ENCODE measurements at regions not wholly inside any gene's neighbourhood (a gene's known extent, or its start where the extent isn't known, plus 50 kb on each side); places are given as distances from the start of the nearest gene placed in this dataset.

DNA sequence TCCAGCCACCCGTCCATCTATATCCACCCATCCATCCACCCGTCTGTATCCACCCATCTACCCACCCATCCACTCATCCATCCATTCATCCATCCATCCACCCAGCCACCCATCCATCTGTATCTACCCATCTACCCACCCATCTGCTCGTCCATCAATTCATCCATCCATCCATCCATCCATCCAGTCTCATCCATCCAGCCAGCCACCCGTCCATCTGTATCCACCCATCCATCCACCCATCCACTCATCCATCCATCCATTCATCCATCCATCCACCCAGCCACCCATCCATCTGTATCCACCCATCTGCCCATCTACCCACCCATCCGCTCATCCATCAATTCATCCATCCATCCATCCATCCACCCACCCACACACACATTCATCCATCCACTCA lies 73.2 kb downstream of the UNCX start:
- Histone ChIP-seq H3K4me2 (ENCODE audit: insufficient read depth, low read length) (no peak overlapping the region), H3K9ac (replicated peaks; ENCODE audit: extremely low read depth, insufficient read depth, low read length) (no peak overlapping the region), H3K9me3 (replicated peaks; ENCODE audit: control insufficient read depth, insufficient read depth, low read length) (no peaks in the 10 kb centered on the region), H2AFZ (ENCODE audit: low read depth, low read length) (no peak overlapping the region), H3K27ac (ENCODE audit: insufficient read depth, low read depth, low read length) (no peak overlapping the region), H3K79me2 (ENCODE audit: control insufficient read depth, insufficient read depth, low read length) (no peaks in the 10 kb centered on the region), H4K20me1 (replicated peaks; ENCODE audit: control insufficient read depth, extremely low read depth, insufficient read depth, low read length) (no peaks in the 10 kb centered on the region), H3K36me3 (ENCODE audit: control insufficient read depth in 2 of 2, extremely low read depth in 1 of 2, insufficient read depth in 2 of 2, low read length in 2 of 2) (no peaks in the 10 kb centered on the region), H3K27me3 (ENCODE audit: control insufficient read depth in 2 of 2, insufficient read depth in 2 of 2, low read length in 2 of 2) (no peaks in the 10 kb centered on the region), H3K9me1 (replicated peaks; ENCODE audit: control insufficient read depth, extremely low read depth, insufficient read depth, low read length) (no peaks in the 10 kb centered on the region), H3K4me3 (replicated peaks in 1 of 3; ENCODE audit: insufficient read depth in 1 of 3, low read depth in 1 of 3, low read length in 3 of 3) (no peak overlapping the region), H3K4me1 (ENCODE audit: control insufficient read depth, extremely low read depth, insufficient read depth, low read length) (no peaks in the 10 kb centered on the region)
- no TSS peak for BruUV-seq (replicated peaks)
- no peak for DNase-seq (ENCODE audit: low read depth, low spot score)
- ChIA-PET CTCF (no interaction called here), POLR2A (no interaction called here)
- FAIRE-seq: no peak
- dilution Hi-C loops (cut with MboI; ENCODE audit: extremely low pct_ligation_motif_present, low sequenced_read_pairs): no loop called here
- intact Hi-C loops (cut with micrococcal nuclease): no loop called here
- TF ChIP-seq POLR2AphosphoS5 (IDR thresholded peaks at IDR 0.05; ENCODE audit: insufficient read depth, low read depth, low read length) (no peak), GATA2 (IDR thresholded peaks at IDR 0.05; ENCODE audit: insufficient read depth, insufficient read length, low read depth, low read length) (no peak), FOS (IDR thresholded peaks at IDR 0.05; ENCODE audit: borderline replicate concordance, insufficient read depth, low read length) (no peak), JUN (IDR thresholded peaks at IDR 0.05; ENCODE audit: borderline replicate concordance, insufficient read depth, insufficient read length, low read depth) (no peak), MYC (IDR thresholded peaks at IDR 0.05; ENCODE audit: low read depth, low read length) (no peak)
- TF ChIP-seq, protein P1, sequence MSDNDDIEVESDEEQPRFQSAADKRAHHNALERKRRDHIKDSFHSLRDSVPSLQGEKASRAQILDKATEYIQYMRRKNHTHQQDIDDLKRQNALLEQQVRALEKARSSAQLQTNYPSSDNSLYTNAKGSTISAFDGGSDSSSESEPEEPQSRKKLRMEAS (IDR thresholded peaks at IDR 0.05; ENCODE audit: insufficient read depth, insufficient read length): no peak

- H3K9ac ChIP-seq (replicated peaks; ENCODE audit: extremely low read depth, insufficient read depth, low read length): no peak overlapping the region
- no peak overlapping the region for H3K4me3 ChIP-seq (replicated peaks in 1 of 3; ENCODE audit: insufficient read depth in 1 of 3, low read depth in 1 of 3, low read length in 3 of 3)
- no peaks in the 10 kb centered on the region for H3K9me3 ChIP-seq (replicated peaks; ENCODE audit: control insufficient read depth, insufficient read depth, low read length)
- CTCF ChIA-PET: no interaction called here
- no peak overlapping the region for H2AFZ ChIP-seq (ENCODE audit: low read depth, low read length)
- POLR2A ChIA-PET: no interaction called here
- H4K20me1 ChIP-seq (replicated peaks; ENCODE audit: control insufficient read depth, extremely low read depth, insufficient read depth, low read length): no peaks in the 10 kb centered on the region
- BruUV-seq (replicated peaks): no TSS peak
- intact Hi-C loops (cut with micrococcal nuclease): no loop called here
- H3K4me2 ChIP-seq (ENCODE audit: insufficient read depth, low read length): no peak overlapping the region
- H3K27me3 ChIP-seq (ENCODE audit: control insufficient read depth in 2 of 2, insufficient read depth in 2 of 2, low read length in 2 of 2): no peaks in the 10 kb centered on the region
- FAIRE-seq (no peak), DNase-seq (ENCODE audit: low read depth, low spot score) (no peak)
- H3K27ac ChIP-seq (ENCODE audit: insufficient read depth, low read depth, low read length): no peak overlapping the region
- H3K36me3 ChIP-seq (ENCODE audit: control insufficient read depth in 2 of 2, extremely low read depth in 1 of 2, insufficient read depth in 2 of 2, low read length in 2 of 2): no peaks in the 10 kb centered on the region
- H3K4me1 ChIP-seq (ENCODE audit: control insufficient read depth, extremely low read depth, insufficient read depth, low read length): no peaks in the 10 kb centered on the region
- dilution Hi-C loops (cut with MboI; ENCODE audit: extremely low pct_ligation_motif_present, low sequenced_read_pairs): no loop called here
- no peaks in the 10 kb centered on the region for H3K79me2 ChIP-seq (ENCODE audit: control insufficient read depth, insufficient read depth, low read length)
- TF ChIP-seq, protein P1 (IDR thresholded peaks at IDR 0.05; ENCODE audit: insufficient read depth, insufficient read length): no peak
- no peak for TF ChIP-seq CTCF (IDR thresholded peaks at IDR 0.05; ENCODE audit: extremely low read depth in 1 of 2, insufficient read depth in 1 of 2, low read depth in 1 of 2, low read length in 2 of 2)
- H3K9me1 ChIP-seq (replicated peaks; ENCODE audit: control insufficient read depth, extremely low read depth, insufficient read depth, low read length): no peaks in the 10 kb centered on the region
Observed at GRCh38 chr7:1307828-1308227, 75.2 kb downstream of the UNCX start.
